ENCODE measurements at regions not wholly inside any gene's neighbourhood (a gene's known extent, or its start where the extent isn't known, plus 50 kb on each side); places are given as distances from the start of the nearest gene placed in this dataset.
A peak's percentile ranks its signal among the peaks of the same experiment; 100 is the strongest.

GRCh38 chr6:11431455-11431937 is 106.1 kb upstream of the TMEM170B start (continued):
- TF ChIP-seq HOXA7 (CRISPR knock-in tag; IDR thresholded peaks at IDR 0.05) (no peak), HOXA5 (CRISPR knock-in tag; IDR thresholded peaks at IDR 0.05) (no peak), ZNF274 (CRISPR knock-in tag; IDR thresholded peaks at IDR 0.05) (no peak), ZBTB7A (CRISPR knock-in tag; IDR thresholded peaks at IDR 0.05) (no peak), ZZZ3 (CRISPR knock-in tag; IDR thresholded peaks at IDR 0.05; ENCODE audit: borderline replicate concordance) (no peak), PRDM10 (CRISPR knock-in tag; IDR thresholded peaks at IDR 0.05; ENCODE audit: low read depth) (no peak), PITX1 (CRISPR knock-in tag; IDR thresholded peaks at IDR 0.05) (peak; percentile 68), KDM5B (CRISPR knock-in tag; IDR thresholded peaks at IDR 0.05; ENCODE audit: borderline replicate concordance) (no peak), ZNF292 (CRISPR knock-in tag; IDR thresholded peaks at IDR 0.05; ENCODE audit: borderline replicate concordance, low read depth) (peak; percentile 30; the same call in 1 of the 2 replicates), ADNP (CRISPR knock-in tag; IDR thresholded peaks at IDR 0.05) (no peak), MTF1 (CRISPR knock-in tag; IDR thresholded peaks at IDR 0.05) (no peak), ZNF512B (CRISPR knock-in tag; IDR thresholded peaks at IDR 0.05; ENCODE audit: borderline replicate concordance) (no peak), ZNF75D (CRISPR knock-in tag; IDR thresholded peaks at IDR 0.05; ENCODE audit: borderline replicate concordance) (no peak), ETV6 (CRISPR knock-in tag; conservative IDR thresholded peaks at IDR 0.05) (no peak), TAF15 (IDR thresholded peaks at IDR 0.05; ENCODE audit: low read depth, low read length, poor library complexity, severe bottlenecking) (no peak), NKX3-1 (CRISPR knock-in tag; IDR thresholded peaks at IDR 0.05) (no peak), ZHX1 (CRISPR knock-in tag; IDR thresholded peaks at IDR 0.05; ENCODE audit: low read depth) (0 out of 2 replicates have a peak, but pooled peaks have one; percentile 45), ZNF614 (CRISPR knock-in tag; IDR thresholded peaks at IDR 0.05; ENCODE audit: borderline replicate concordance) (0 out of 2 replicates have a peak, but pooled peaks have one; percentile 21)
- TF ChIP-seq, protein P1, sequence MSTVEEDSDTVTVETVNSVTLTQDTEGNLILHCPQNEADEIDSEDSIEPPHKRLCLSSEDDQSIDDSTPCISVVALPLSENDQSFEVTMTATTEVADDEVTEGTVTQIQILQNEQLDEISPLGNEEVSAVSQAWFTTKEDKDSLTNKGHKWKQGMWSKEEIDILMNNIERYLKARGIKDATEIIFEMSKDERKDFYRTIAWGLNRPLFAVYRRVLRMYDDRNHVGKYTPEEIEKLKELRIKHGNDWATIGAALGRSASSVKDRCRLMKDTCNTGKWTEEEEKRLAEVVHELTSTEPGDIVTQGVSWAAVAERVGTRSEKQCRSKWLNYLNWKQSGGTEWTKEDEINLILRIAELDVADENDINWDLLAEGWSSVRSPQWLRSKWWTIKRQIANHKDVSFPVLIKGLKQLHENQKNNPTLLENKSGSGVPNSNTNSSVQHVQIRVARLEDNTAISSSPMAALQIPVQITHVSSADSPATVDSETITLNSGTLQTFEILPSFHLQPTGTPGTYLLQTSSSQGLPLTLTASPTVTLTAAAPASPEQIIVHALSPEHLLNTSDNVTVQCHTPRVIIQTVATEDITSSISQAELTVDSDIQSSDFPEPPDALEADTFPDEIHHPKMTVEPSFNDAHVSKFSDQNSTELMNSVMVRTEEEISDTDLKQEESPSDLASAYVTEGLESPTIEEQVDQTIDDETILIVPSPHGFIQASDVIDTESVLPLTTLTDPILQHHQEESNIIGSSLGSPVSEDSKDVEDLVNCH (CRISPR knock-in tag; IDR thresholded peaks at IDR 0.05): no peak

All from HepG2 (cell line).